Mammary epithelial cell (primary cell): ENCODE measurements at regions not wholly inside any gene's neighbourhood (a gene's known extent, or its start where the extent isn't known, plus 50 kb on each side); places are given as distances from the start of the nearest gene placed in this dataset.

Source experiments
- EZH2 ChIP-seq: IDR thresholded peaks from 2 replicates; pipeline ENCODE4 v1.6.1; 2012; ENCODE audit warnings: low read length, inconsistent platforms, borderline replicate concordance
- TF ChIP-seq, protein P1 (sequence below), 2 donors: IDR thresholded peaks in 1 of 2; conservative IDR thresholded peaks in 1 of 2; 2 replicates each; pipeline ENCODE4 v1.5.1; 2011 to 2012; ENCODE audit warnings: inconsistent platforms in 2 of 2, low read length in 2 of 2, mild to moderate bottlenecking in 2 of 2, control low read depth in 1 of 2, low read depth in 1 of 2; ENCODE audit not compliant: insufficient read depth in 1 of 2; ENCODE audit errors: extremely low read depth in 1 of 2

DNA sequence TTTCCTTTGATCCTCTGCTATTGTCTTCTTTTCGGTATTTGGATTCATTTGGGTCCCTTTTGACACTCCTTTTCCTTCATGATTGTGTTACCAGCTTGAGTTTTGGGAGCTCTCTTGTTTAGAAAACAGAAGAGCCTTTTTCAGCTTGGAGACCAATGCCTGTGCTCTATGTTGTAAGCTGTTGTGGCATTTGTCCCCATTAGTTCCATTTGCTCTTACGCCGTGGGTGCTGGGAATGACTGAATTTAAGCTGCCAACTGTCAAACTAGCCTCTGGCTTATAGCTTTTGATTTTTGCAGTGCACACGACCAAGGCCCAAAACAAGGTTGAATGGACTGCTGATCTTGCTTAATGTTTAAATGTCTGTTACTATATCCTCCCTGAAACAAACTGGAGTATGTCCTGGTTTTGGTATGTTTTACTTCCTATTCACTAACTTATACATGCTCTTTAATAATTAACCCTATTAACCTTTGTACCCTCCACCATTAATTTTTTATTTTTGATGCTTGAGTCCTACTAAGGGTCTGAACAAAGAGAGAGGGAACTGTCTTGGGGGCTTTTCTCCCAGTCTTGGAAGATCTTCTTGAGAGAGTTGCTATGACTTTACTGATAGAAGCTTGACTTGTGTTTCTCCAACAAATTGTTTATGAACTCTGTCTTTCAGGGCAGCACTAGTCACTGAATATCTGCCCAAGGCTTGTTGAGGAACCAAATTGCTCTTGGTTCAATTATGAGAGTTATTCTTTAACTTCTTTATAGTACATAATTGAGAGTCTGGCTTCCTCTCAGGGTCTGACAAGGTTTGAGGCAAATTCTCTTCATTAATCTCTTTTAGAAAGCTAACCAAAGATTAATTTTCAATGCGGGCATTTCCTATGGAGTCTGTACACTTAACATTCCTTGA lies 100.3 kb upstream of the SIRPG start:
- no peak for TF ChIP-seq EZH2
- TF ChIP-seq, protein P1, sequence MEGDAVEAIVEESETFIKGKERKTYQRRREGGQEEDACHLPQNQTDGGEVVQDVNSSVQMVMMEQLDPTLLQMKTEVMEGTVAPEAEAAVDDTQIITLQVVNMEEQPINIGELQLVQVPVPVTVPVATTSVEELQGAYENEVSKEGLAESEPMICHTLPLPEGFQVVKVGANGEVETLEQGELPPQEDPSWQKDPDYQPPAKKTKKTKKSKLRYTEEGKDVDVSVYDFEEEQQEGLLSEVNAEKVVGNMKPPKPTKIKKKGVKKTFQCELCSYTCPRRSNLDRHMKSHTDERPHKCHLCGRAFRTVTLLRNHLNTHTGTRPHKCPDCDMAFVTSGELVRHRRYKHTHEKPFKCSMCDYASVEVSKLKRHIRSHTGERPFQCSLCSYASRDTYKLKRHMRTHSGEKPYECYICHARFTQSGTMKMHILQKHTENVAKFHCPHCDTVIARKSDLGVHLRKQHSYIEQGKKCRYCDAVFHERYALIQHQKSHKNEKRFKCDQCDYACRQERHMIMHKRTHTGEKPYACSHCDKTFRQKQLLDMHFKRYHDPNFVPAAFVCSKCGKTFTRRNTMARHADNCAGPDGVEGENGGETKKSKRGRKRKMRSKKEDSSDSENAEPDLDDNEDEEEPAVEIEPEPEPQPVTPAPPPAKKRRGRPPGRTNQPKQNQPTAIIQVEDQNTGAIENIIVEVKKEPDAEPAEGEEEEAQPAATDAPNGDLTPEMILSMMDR (conservative IDR thresholded peaks at IDR 0.05 in 1 of 2, IDR thresholded peaks at IDR 0.05 in 1 of 2; ENCODE audit: extremely low read depth in 1 of 2, insufficient read depth in 1 of 2, low read depth in 1 of 2, low read length in 2 of 2), result no peak
